Body of pancreas (tissue), 4 donors: ENCODE measurements at regions not wholly inside any gene's neighbourhood (a gene's known extent, or its start where the extent isn't known, plus 50 kb on each side); places are given as distances from the start of the nearest gene placed in this dataset.

Experiments
- ATAC-seq: fragments of 150-250 bp; one replicate; pipeline ENCODE4 v1.9.1; 2016
- DNase-seq, 4 donors: peaks; one replicate each; pipeline ENCODE4 v3.0.0-alpha.2; 2019
- H3K27ac ChIP-seq, 4 donors: fragments of 200-600 bp; sonication (generic); 1 replicate in 3 of 4; 2 replicates in 1 of 4; pipeline versions ENCODE4 v1.5.1 to v1.6.1; 2016 to 2019; ENCODE audit warnings: mild to moderate bottlenecking in 1 of 4, mixed read lengths in 1 of 4, moderate library complexity in 1 of 4
- H3K27me3 ChIP-seq, 2 donors: fragments of 200-600 bp; sonication (generic); one replicate each; pipeline ENCODE4 v1.6.0; 2016; ENCODE audit warnings: mild to moderate bottlenecking in 1 of 2
- H3K36me3 ChIP-seq, 2 donors: fragments of 200-600 bp; sonication (generic); replicated peaks in 1 of 2; 2 replicates each; pipeline ENCODE4 v1.5.1; 2016; ENCODE audit warnings: low read depth in 2 of 2; ENCODE audit not compliant: insufficient read depth in 1 of 2
- H3K4me1 ChIP-seq: fragments of 200-600 bp; sonication (generic); one replicate; pipeline ENCODE4 v1.6.0; 2016
- H3K4me3 ChIP-seq, 2 donors: fragments of 200-600 bp; sonication (generic); 1 replicate in 1 of 2; 2 replicates in 1 of 2; pipeline ENCODE4 v1.5.1; 2016 to 2019
- H3K9me3 ChIP-seq, 3 donors: fragments of 200-600 bp; sonication (generic); 1 replicate in 2 of 3; 2 replicates in 1 of 3; pipeline ENCODE4 v1.5.1; 2016
- POLR2A ChIP-seq, 3 donors: fragments of 450-650 bp; IDR thresholded peaks; one replicate each; pipeline ENCODE4 v1.6.1; 2016; ENCODE audit warnings: antibody characterized with exemption in 3 of 3, mild to moderate bottlenecking in 2 of 3
- WGBS, 2 donors: methylation state at CpG; one replicate each; pipeline ENCODE4 v1.1.5; 2017; 5-methylcytosine and 5-hydroxymethylcytosine counted together
- intact Hi-C: fragments of 100-400 bp; cut with DNase I; formaldehyde crosslinking; loops from one replicate; pipeline ENCODE4 v1.15.1; 2023
- TF ChIP-seq, protein P1 (sequence below), 7 experiments: fragments of 450-650 bp in 4 of 7; fragments of 200-600 bp in 3 of 7; sonication (generic) in 3 of 7; IDR thresholded peaks; one replicate each; pipeline ENCODE4 v1.5.1; 2016 to 2019; ENCODE audit warnings: antibody characterized with exemption in 7 of 7

DNA sequence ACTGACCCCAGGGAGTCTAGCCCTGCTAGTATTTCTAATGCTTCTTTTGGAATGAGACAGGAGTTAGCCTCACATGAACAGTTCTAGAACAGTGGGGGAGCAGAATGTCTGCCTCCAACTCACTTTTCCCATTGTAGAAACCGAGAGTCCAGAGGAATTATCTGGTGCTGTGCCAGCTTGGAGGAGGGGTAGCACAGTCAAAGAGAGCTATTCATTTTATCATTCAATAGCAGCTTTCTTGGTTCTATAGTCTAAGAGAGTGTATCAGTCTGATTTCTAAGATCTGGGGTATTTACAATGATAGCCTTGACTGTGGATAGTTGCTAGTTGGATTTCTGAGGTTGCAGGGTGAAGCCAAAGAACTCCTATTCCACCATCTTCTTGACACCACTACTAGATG is 448.2 kb downstream of the RFPL4B start:
- no peak for DNase-seq
- TF ChIP-seq POLR2A (IDR thresholded peaks at IDR 0.05), result no peak
- intact Hi-C loops, result no loop called here
- Histone ChIP-seq H3K9me3 (no peaks in the 10 kb centered on the region), H3K4me3 (no peak overlapping the region), H3K27me3 (no peaks in the 10 kb centered on the region), H3K36me3 (no peaks in the 10 kb centered on the region), H3K4me1 (no peaks in the 10 kb centered on the region), H3K27ac (no peak overlapping the region)
- WGBS, 2 donors, result 48 to 67% methylated on average over 1 of the region's 1 CpG
- no peak for ATAC-seq

- no peaks in the 10 kb centered on the region for H3K4me1 ChIP-seq
- H3K9me3 ChIP-seq, result no peaks in the 10 kb centered on the region
- H3K27ac ChIP-seq, result no peak overlapping the region
- H3K4me3 ChIP-seq, result no peak overlapping the region
- no peaks in the 10 kb centered on the region for H3K27me3 ChIP-seq
- intact Hi-C loops, result no loop called here
- TF ChIP-seq POLR2A (IDR thresholded peaks at IDR 0.05), result no peak
- TF ChIP-seq, protein P1, sequence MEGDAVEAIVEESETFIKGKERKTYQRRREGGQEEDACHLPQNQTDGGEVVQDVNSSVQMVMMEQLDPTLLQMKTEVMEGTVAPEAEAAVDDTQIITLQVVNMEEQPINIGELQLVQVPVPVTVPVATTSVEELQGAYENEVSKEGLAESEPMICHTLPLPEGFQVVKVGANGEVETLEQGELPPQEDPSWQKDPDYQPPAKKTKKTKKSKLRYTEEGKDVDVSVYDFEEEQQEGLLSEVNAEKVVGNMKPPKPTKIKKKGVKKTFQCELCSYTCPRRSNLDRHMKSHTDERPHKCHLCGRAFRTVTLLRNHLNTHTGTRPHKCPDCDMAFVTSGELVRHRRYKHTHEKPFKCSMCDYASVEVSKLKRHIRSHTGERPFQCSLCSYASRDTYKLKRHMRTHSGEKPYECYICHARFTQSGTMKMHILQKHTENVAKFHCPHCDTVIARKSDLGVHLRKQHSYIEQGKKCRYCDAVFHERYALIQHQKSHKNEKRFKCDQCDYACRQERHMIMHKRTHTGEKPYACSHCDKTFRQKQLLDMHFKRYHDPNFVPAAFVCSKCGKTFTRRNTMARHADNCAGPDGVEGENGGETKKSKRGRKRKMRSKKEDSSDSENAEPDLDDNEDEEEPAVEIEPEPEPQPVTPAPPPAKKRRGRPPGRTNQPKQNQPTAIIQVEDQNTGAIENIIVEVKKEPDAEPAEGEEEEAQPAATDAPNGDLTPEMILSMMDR (IDR thresholded peaks at IDR 0.05), result no peak
- ATAC-seq (no peak), DNase-seq (no peak)
- no peaks in the 10 kb centered on the region for H3K36me3 ChIP-seq
- 83 to 85% methylated on average over 1 of the region's 1 CpG for WGBS, 2 donors
Measured at GRCh38 chr6:112796712-112797111, 449.6 kb downstream of the RFPL4B start.

- ATAC-seq, result no peak
- no peak for DNase-seq
- no peaks in the 10 kb centered on the region for H3K4me1 ChIP-seq
- H3K27me3 ChIP-seq, result no peaks in the 10 kb centered on the region
- TF ChIP-seq POLR2A (IDR thresholded peaks at IDR 0.05), result no peak
- TF ChIP-seq, protein P1 (IDR thresholded peaks at IDR 0.05), result no peak
- no peak overlapping the region for H3K27ac ChIP-seq
- H3K4me3 ChIP-seq, result no peak overlapping the region
- WGBS, 2 donors, result 45 to 55% methylated on average over 1 of the region's 1 CpG
- H3K36me3 ChIP-seq, result no peaks in the 10 kb centered on the region
- intact Hi-C loops, result no loop called here
- no peaks in the 10 kb centered on the region for H3K9me3 ChIP-seq
Measured at GRCh38 chr6:112799889-112800288, 452.8 kb downstream of the RFPL4B start.

- Histone ChIP-seq H3K9me3 (no peaks in the 10 kb centered on the region), H3K27ac (no peak overlapping the region), H3K4me3 (no peak overlapping the region), H3K4me1 (no peaks in the 10 kb centered on the region), H3K36me3 (no peaks in the 10 kb centered on the region), H3K27me3 (no peaks in the 10 kb centered on the region)
- TF ChIP-seq, protein P1 (IDR thresholded peaks at IDR 0.05), result no peak
- no peak for TF ChIP-seq POLR2A (IDR thresholded peaks at IDR 0.05)
- 76 to 90% methylated on average over 1 of the region's 1 CpG for WGBS, 2 donors
- ATAC-seq, result no peak
- intact Hi-C loops, result no loop called here
- DNase-seq, result no peak
Measured at GRCh38 chr6:112800439-112800838, 453.3 kb downstream of the RFPL4B start.

DNA sequence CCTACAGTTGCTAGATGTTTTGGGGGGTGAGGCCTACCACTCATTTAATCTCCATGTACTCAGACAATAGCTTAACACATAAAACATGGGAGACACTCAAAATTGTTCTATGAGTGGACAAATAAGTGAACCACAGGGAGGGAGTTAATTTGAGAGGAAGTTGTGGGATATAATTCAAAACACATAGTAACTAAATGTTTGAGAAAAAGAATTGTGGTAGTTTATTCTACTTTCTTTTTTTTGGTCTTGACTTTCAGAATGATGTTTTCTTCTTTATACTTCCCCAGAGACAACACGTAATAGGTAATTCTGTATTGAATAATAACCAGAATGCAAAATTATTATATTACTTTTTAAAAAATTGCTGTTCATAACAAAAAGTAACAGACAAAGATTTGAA is 453.8 kb downstream of the RFPL4B start:
- H3K36me3 ChIP-seq, result no peaks in the 10 kb centered on the region
- intact Hi-C loops, result no loop called here
- ATAC-seq, result no peak

More for the DNA sequence above, 453.8 kb downstream of the RFPL4B start:
- TF ChIP-seq, protein P1 (IDR thresholded peaks at IDR 0.05), result no peak
- no peak for TF ChIP-seq POLR2A (IDR thresholded peaks at IDR 0.05)
- Histone ChIP-seq H3K27ac (no peak overlapping the region), H3K4me1 (no peaks in the 10 kb centered on the region), H3K4me3 (no peak overlapping the region), H3K27me3 (no peaks in the 10 kb centered on the region), H3K9me3 (no peaks in the 10 kb centered on the region)
- 79 to 80% methylated on average over 1 of the region's 1 CpG for WGBS, 2 donors
- no peak for DNase-seq
